ENCODE measurements at regions not wholly inside any gene's neighbourhood (a gene's known extent, or its start where the extent isn't known, plus 50 kb on each side); places are given as distances from the start of the nearest gene placed in this dataset.

- Mint-ChIP-seq H3K36me3 (no peaks in the 10 kb centered on the region), H3K27ac (no peak overlapping the region), H3K4me1 (ENCODE audit: unreplicated experiment) (peaks cover 8% of the 10 kb centered on the region), H3K9me3 (no peaks in the 10 kb centered on the region), H3K4me3 (peak overlapping the region; percentile 85), H3K27me3 (peaks cover 96% of the 10 kb centered on the region)
- DNase-seq (ENCODE audit: extremely low spot score, unreplicated experiment) = peak; percentile 70
- peak; percentile 59 for TF ChIP-seq CTCF (conservative IDR thresholded peaks at IDR 0.05)
These were observed 254.6 kb downstream of the OTUD1 start for GRCh38 chr10:23693501-23693901.

GRCh38 chr10:23693925-23694324, 255.1 kb downstream of the OTUD1 start:
- H3K27ac Mint-ChIP-seq = no peak overlapping the region
- peak; percentile 64 for DNase-seq (ENCODE audit: extremely low spot score, unreplicated experiment)
- no peaks in the 10 kb centered on the region for H3K9me3 Mint-ChIP-seq
- H3K4me3 Mint-ChIP-seq = peak overlapping the region; percentile 85
- peaks cover 8% of the 10 kb centered on the region for H3K4me1 Mint-ChIP-seq (ENCODE audit: unreplicated experiment)
- H3K27me3 Mint-ChIP-seq = peaks cover 96% of the 10 kb centered on the region
- TF ChIP-seq CTCF (conservative IDR thresholded peaks at IDR 0.05) = no peak
- no peaks in the 10 kb centered on the region for H3K36me3 Mint-ChIP-seq

- TF ChIP-seq CTCF (conservative IDR thresholded peaks at IDR 0.05) = no peak
- peak; percentile 73 for DNase-seq (ENCODE audit: extremely low spot score, unreplicated experiment)
- Mint-ChIP-seq H3K4me3 (peak overlapping the region; percentile 85), H3K27me3 (peaks cover 96% of the 10 kb centered on the region), H3K9me3 (no peaks in the 10 kb centered on the region), H3K27ac (no peak overlapping the region), H3K4me1 (ENCODE audit: unreplicated experiment) (peaks cover 8% of the 10 kb centered on the region), H3K36me3 (no peaks in the 10 kb centered on the region)
These were observed 255.6 kb downstream of the OTUD1 start for GRCh38 chr10:23694446-23694920.

GRCh38 chr10:23694921-23695824, 256.3 kb downstream of the OTUD1 start:
- DNase-seq (ENCODE audit: extremely low spot score, unreplicated experiment) = peak; percentile 73
- Mint-ChIP-seq H3K4me1 (ENCODE audit: unreplicated experiment) (peaks cover 8% of the 10 kb centered on the region), H3K36me3 (no peaks in the 10 kb centered on the region), H3K27ac (no peak overlapping the region), H3K9me3 (no peaks in the 10 kb centered on the region), H3K27me3 (peaks cover 96% of the 10 kb centered on the region), H3K4me3 (peak overlapping the region; percentile 86)
- peak; percentile 50 for TF ChIP-seq CTCF (conservative IDR thresholded peaks at IDR 0.05)

GRCh38 chr10:23695825-23696420, 257.0 kb downstream of the OTUD1 start:
- peak; percentile 66 for DNase-seq (ENCODE audit: extremely low spot score, unreplicated experiment)
- Mint-ChIP-seq H3K27me3 (peaks cover 96% of the 10 kb centered on the region), H3K9me3 (no peaks in the 10 kb centered on the region), H3K4me3 (peak overlapping the region; percentile 86), H3K36me3 (no peaks in the 10 kb centered on the region), H3K4me1 (ENCODE audit: unreplicated experiment) (peaks cover 8% of the 10 kb centered on the region), H3K27ac (no peak overlapping the region)
- TF ChIP-seq CTCF (conservative IDR thresholded peaks at IDR 0.05) = no peak

Measured in type B pancreatic cell (in vitro differentiated cells).